NCI-H2107 (cell line): ENCODE measurements at regions not wholly inside any gene's neighbourhood (a gene's known extent, or its start where the extent isn't known, plus 50 kb on each side); places are given as distances from the start of the nearest gene placed in this dataset.
A peak's percentile ranks its signal among the peaks of the same experiment; 100 is the strongest.

Source experiments
- DNase-seq: peaks from one replicate; lab custom pipeline; 2025; lab: John Stamatoyannopoulos, UW

- DNase-seq = no peak
These were observed 1243.5 kb downstream of the EFNB2 start for GRCh38 chr13:105291987-105292386.

GRCh38 chr13:105290596-105290995 lies 1244.9 kb downstream of the EFNB2 start:
- DNase-seq = no peak

- no peak for DNase-seq
These were observed 1249.9 kb downstream of the EFNB2 start for GRCh38 chr13:105285526-105285925.

GRCh38 chr13:105282406-105283285 lies 1252.8 kb downstream of the EFNB2 start:
- DNase-seq = no peak

GRCh38 chr13:105278943-105279381 lies 1256.5 kb downstream of the EFNB2 start:
- DNase-seq = no peak

GRCh38 chr13:105276571-105276970 lies 1258.9 kb downstream of the EFNB2 start:
- DNase-seq = peak; percentile 18

- no peak for DNase-seq
These were observed 1261.7 kb downstream of the EFNB2 start for GRCh38 chr13:105273665-105274222.

- no peak for DNase-seq
These were observed 1262.5 kb downstream of the EFNB2 start for GRCh38 chr13:105272660-105273631.

- no peak for DNase-seq
These were observed 1268.8 kb downstream of the EFNB2 start for GRCh38 chr13:105266615-105267014.

- no peak for DNase-seq
These were observed 1272.9 kb downstream of the EFNB2 start for GRCh38 chr13:105262579-105262978.

GRCh38 chr13:105259426-105259825 lies 1276.0 kb downstream of the EFNB2 start:
- DNase-seq = no peak

GRCh38 chr13:105255472-105255871 lies 1280.0 kb downstream of the EFNB2 start:
- no peak for DNase-seq

- DNase-seq = no peak
These were observed 1284.2 kb downstream of the EFNB2 start for GRCh38 chr13:105251293-105251692.

- DNase-seq = no peak
These were observed 1287.6 kb downstream of the EFNB2 start for GRCh38 chr13:105247830-105248229.

- DNase-seq = no peak
These were observed 1295.1 kb downstream of the EFNB2 start for GRCh38 chr13:105240371-105240770.

GRCh38 chr13:105232439-105232838 lies 1303.0 kb downstream of the EFNB2 start:
- no peak for DNase-seq

GRCh38 chr13:105232006-105232405 lies 1303.5 kb downstream of the EFNB2 start:
- DNase-seq = no peak

- DNase-seq = no peak
These were observed 1303.9 kb downstream of the EFNB2 start for GRCh38 chr13:105231579-105231978.

- DNase-seq = no peak
These were observed 1314.6 kb downstream of the EFNB2 start for GRCh38 chr13:105220881-105221280.

- DNase-seq = no peak
These were observed 1315.4 kb downstream of the EFNB2 start for GRCh38 chr13:105220063-105220462.

GRCh38 chr13:105219651-105220050 lies 1315.8 kb downstream of the EFNB2 start:
- no peak for DNase-seq

- DNase-seq = no peak
These were observed 1322.0 kb downstream of the EFNB2 start for GRCh38 chr13:105213512-105213911.
